ENCODE measurements at regions not wholly inside any gene's neighbourhood (a gene's known extent, or its start where the extent isn't known, plus 50 kb on each side); places are given as distances from the start of the nearest gene placed in this dataset.

DNA sequence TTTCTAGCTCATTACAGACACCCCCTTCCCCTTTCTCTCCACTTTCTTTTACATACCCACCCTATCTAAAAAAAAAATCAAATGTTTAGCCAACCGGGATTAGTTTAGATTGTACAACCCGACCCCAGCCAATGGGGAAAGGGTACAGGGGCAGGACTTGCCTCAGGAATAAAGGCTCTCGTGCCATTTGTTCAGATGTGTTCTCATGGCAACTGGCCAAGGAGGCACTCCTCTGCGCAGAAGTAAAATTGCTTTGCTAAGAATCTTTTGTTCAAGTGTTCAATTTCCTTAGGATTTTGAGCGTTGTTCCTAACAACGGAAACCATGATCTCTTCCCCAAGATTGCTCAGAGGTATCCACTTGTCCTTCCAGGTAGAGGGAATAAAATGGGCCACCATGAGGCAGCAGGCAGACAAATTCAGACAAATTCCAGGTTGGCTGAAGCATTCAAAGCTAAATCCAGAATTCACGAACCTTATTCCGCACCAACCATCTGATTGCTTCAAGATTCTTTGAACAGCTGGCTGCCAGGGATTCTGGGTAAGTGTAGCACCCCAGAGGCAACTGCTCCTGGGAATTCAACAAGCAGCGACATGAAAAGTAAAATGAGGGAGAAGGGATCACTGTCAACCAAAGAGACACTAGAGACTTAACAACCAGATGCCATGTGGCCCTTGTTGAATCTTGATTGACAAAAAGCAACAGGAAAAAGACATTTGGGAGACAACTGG lies 431.8 kb downstream of the PREX1 start:
- H3K4me3 ChIP-seq, result no peak overlapping the region
- 0 out of 2 replicates have a peak, but pooled peaks cover 5% of the 10 kb centered on the region for H3K4me1 ChIP-seq (replicated peaks; ENCODE audit: insufficient read depth)
- H3K9me3 ChIP-seq (ENCODE audit: insufficient read depth, low read depth), result no peaks in the 10 kb centered on the region; the same call in 1 of the 2 replicates
- no peaks in the 10 kb centered on the region for H3K79me2 ChIP-seq (ENCODE audit: low read depth)
- BruUV-seq (replicated peaks), result no TSS peak
- DNase-seq, result no peak
- no peaks in the 10 kb centered on the region for H3F3A ChIP-seq (ENCODE audit: insufficient read depth, low read depth)
- no peak overlapping the region for H3K4me2 ChIP-seq
- H4K20me1 ChIP-seq (ENCODE audit: insufficient read depth), result no peaks in the 10 kb centered on the region
- H3K9me2 ChIP-seq (ENCODE audit: insufficient read depth), result no peaks in the 10 kb centered on the region
- H2AFZ ChIP-seq, result no peak overlapping the region
- no peaks in the 10 kb centered on the region for H3K36me3 ChIP-seq (ENCODE audit: low read depth)
- no peaks in the 10 kb centered on the region for H3K27me3 ChIP-seq (ENCODE audit: insufficient read depth, low read depth)
- no peak overlapping the region for H3K27ac ChIP-seq
- CTCF ChIA-PET, result no interaction called here
- intact Hi-C loops (cut with micrococcal nuclease; ENCODE audit: unreplicated experiment), result no loop called here
- TF ChIP-seq EZH2 (IDR thresholded peaks at IDR 0.05; ENCODE audit: low read depth), result no peak
- TF ChIP-seq, protein P1, sequence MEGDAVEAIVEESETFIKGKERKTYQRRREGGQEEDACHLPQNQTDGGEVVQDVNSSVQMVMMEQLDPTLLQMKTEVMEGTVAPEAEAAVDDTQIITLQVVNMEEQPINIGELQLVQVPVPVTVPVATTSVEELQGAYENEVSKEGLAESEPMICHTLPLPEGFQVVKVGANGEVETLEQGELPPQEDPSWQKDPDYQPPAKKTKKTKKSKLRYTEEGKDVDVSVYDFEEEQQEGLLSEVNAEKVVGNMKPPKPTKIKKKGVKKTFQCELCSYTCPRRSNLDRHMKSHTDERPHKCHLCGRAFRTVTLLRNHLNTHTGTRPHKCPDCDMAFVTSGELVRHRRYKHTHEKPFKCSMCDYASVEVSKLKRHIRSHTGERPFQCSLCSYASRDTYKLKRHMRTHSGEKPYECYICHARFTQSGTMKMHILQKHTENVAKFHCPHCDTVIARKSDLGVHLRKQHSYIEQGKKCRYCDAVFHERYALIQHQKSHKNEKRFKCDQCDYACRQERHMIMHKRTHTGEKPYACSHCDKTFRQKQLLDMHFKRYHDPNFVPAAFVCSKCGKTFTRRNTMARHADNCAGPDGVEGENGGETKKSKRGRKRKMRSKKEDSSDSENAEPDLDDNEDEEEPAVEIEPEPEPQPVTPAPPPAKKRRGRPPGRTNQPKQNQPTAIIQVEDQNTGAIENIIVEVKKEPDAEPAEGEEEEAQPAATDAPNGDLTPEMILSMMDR (conservative IDR thresholded peaks at IDR 0.05), result no peak
- POLR2A ChIA-PET (ENCODE audit: unreplicated experiment), result interaction anchor here (0.7 kb wide), 1 partner anchor 676 kb away, joined by 3 read pairs; no protein-coding TSS in a partner anchor

DNA sequence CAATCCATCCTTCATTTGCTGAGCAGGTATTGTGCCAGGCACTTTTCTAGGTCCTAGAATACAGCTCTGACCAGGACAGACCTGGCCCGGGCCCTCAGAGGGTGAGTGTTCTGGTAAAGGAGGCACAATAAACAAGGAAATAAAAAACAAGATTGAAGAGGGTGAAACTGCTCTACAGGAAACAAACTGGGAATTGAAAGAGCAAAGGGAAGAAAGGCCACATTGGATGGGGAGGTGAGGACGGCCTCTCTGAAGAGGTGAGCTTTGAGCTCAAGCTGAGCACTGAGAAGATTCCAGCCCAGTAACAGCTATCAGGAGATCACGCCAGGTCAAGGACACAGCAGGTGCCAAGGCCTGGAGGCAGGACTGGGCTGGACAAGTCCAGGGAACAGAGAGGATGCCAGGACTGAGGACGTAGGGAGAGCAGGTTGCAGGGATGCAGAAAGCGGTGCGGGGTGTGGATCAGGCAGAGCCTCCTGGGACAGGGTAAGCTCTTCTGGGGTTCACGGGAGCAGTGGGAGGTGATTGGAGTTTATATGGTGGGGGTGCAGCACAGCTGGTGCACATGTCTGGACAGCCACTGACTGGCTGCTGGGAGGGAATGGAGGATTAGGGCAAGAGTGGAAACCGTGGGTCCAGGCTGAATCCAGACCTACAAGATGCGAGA lies 433.3 kb downstream of the PREX1 start:
- DNase-seq, result no peak
- no peaks in the 10 kb centered on the region for H4K20me1 ChIP-seq (ENCODE audit: insufficient read depth)
- no peak overlapping the region for H3K4me2 ChIP-seq
- no peaks in the 10 kb centered on the region for H3F3A ChIP-seq (ENCODE audit: insufficient read depth, low read depth)
- H3K79me2 ChIP-seq (ENCODE audit: low read depth), result no peaks in the 10 kb centered on the region
- BruUV-seq (replicated peaks), result no TSS peak
- H3K9me3 ChIP-seq (ENCODE audit: insufficient read depth, low read depth), result no peaks in the 10 kb centered on the region; the same call in 1 of the 2 replicates
- intact Hi-C loops (cut with micrococcal nuclease; ENCODE audit: unreplicated experiment), result no loop called here
- ChIA-PET POLR2A (ENCODE audit: unreplicated experiment) (interaction anchor here (0.7 kb wide), 1 partner anchor 54 kb away, joined by 3 read pairs; no protein-coding TSS in a partner anchor), CTCF (no interaction called here)
- no peaks in the 10 kb centered on the region for H3K27me3 ChIP-seq (ENCODE audit: insufficient read depth, low read depth)
- no peaks in the 10 kb centered on the region for H3K36me3 ChIP-seq (ENCODE audit: low read depth)
- TF ChIP-seq, protein P1 (conservative IDR thresholded peaks at IDR 0.05), result no peak
- no peak overlapping the region for H3K4me3 ChIP-seq
- no peak overlapping the region for H3K27ac ChIP-seq
- no peaks in the 10 kb centered on the region for H3K9me2 ChIP-seq (ENCODE audit: insufficient read depth)
- no peak overlapping the region for H2AFZ ChIP-seq
- 0 out of 2 replicates have a peak, but pooled peaks cover 5% of the 10 kb centered on the region for H3K4me1 ChIP-seq (replicated peaks; ENCODE audit: insufficient read depth)

DNA sequence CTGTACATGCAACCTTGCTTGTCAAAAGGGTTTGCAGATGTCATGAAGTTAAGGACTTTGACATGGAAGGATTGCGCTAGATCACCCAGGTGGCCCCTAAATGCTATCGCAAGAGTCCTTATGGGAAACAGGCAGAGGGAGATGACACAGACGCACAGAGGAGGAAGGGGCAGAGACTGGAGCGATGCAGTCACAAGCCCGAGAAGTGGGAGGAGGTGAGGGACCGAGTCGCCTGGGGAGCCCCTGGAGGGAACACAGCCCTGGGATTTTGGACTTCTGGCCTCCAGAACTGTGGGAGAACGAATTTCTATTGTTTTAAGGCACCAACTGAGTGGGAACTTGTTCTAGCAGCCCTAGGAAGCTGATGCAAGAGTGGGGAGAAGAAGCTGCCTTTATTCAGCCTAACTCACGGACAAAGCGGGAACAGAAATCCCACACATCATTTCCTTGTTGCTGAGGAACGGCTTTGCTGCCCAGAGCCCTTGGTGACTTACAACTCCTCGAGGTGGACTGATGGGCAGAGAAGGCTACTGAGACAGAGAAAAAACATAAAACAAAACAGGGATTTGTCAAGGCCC lies 434.0 kb downstream of the PREX1 start:
- Histone ChIP-seq H2AFZ (no peak overlapping the region), H3K9me3 (ENCODE audit: insufficient read depth, low read depth) (no peaks in the 10 kb centered on the region; the same call in 1 of the 2 replicates), H3K4me3 (no peak overlapping the region), H3F3A (ENCODE audit: insufficient read depth, low read depth) (peaks cover 2% of the 10 kb centered on the region; the same call in 1 of the 2 replicates), H3K27me3 (ENCODE audit: insufficient read depth, low read depth) (no peaks in the 10 kb centered on the region), H3K79me2 (ENCODE audit: low read depth) (no peaks in the 10 kb centered on the region), H3K36me3 (ENCODE audit: low read depth) (no peaks in the 10 kb centered on the region), H3K27ac (no peak overlapping the region), H4K20me1 (ENCODE audit: insufficient read depth) (no peaks in the 10 kb centered on the region), H3K4me1 (replicated peaks; ENCODE audit: insufficient read depth) (0 out of 2 replicates have a peak, but pooled peaks cover 5% of the 10 kb centered on the region), H3K4me2 (no peak overlapping the region), H3K9me2 (ENCODE audit: insufficient read depth) (no peaks in the 10 kb centered on the region)
- no TSS peak for BruUV-seq (replicated peaks)
- TF ChIP-seq, protein P1 (conservative IDR thresholded peaks at IDR 0.05), result no peak
- TF ChIP-seq EZH2 (IDR thresholded peaks at IDR 0.05; ENCODE audit: low read depth), result no peak
- CTCF ChIA-PET, result no interaction called here
- no peak for DNase-seq
- POLR2A ChIA-PET (ENCODE audit: unreplicated experiment), result interaction anchor here (0.7 kb wide), 1 partner anchor 54 kb away, joined by 3 read pairs; no protein-coding TSS in a partner anchor
- intact Hi-C loops (cut with micrococcal nuclease; ENCODE audit: unreplicated experiment), result no loop called here
